ENCODE measurements at regions not wholly inside any gene's neighbourhood (a gene's known extent, or its start where the extent isn't known, plus 50 kb on each side); places are given as distances from the start of the nearest gene placed in this dataset.

DNA sequence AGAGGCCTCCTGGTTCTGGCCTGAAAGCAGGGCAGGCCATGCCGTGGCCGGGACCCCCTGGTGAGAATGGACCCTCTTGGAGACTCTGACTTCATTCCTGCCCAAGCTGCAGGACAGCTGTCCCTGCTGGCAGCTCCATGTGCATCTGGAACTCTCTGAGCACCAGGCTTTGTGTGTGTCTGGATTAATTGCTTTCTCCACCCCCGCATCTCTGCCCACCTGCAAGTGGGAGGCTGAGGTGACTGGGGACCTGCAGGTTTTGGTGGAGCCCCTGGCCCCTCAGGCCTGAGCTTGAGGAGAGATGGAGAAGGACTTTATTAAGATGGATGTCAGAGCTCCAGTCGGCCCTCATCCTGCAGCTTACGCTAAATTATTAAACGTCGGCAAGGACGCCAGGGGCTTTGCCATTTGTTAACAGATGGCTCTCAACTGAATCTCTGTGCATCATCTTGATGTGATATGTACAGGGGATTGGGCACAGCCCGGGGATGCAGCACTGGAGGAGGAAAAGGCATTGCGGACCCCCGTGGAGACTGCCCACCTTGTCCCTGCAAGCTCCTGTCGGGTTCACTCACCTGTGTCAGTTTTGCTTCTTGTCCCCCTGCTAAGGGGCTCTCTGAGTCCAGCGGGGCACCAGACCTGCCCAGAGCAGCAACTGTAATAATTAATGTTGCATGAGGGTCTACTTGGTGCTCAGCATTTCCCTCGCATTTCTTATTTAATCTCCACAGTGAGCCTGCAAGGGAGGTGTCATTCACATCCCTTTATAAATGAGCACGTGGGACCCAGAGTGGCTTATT is 154.1 kb upstream of the RPL38 start:
- TF ChIP-seq, protein P1, sequence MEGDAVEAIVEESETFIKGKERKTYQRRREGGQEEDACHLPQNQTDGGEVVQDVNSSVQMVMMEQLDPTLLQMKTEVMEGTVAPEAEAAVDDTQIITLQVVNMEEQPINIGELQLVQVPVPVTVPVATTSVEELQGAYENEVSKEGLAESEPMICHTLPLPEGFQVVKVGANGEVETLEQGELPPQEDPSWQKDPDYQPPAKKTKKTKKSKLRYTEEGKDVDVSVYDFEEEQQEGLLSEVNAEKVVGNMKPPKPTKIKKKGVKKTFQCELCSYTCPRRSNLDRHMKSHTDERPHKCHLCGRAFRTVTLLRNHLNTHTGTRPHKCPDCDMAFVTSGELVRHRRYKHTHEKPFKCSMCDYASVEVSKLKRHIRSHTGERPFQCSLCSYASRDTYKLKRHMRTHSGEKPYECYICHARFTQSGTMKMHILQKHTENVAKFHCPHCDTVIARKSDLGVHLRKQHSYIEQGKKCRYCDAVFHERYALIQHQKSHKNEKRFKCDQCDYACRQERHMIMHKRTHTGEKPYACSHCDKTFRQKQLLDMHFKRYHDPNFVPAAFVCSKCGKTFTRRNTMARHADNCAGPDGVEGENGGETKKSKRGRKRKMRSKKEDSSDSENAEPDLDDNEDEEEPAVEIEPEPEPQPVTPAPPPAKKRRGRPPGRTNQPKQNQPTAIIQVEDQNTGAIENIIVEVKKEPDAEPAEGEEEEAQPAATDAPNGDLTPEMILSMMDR (IDR thresholded peaks at IDR 0.05) = no peak
- TF ChIP-seq POLR2A (IDR thresholded peaks at IDR 0.05) (no peak), EP300 (IDR thresholded peaks at IDR 0.05) (no peak)
